Spleen (tissue), 11 donors: ENCODE measurements at regions not wholly inside any gene's neighbourhood (a gene's known extent, or its start where the extent isn't known, plus 50 kb on each side); places are given as distances from the start of the nearest gene placed in this dataset.

Experiments used
- DNase-seq: peaks from one replicate; pipeline ENCODE4 v3.0.0-alpha.2; 2020
- H3K27ac ChIP-seq, 8 donors: fragments of 200-600 bp; sonication (generic) in 7 of 8; 1 replicate in 4 of 8; 2 replicates in 4 of 8; pipeline versions ENCODE4 v1.5.0 to v1.8.0; 2016 to 2021; ENCODE audit warnings: inconsistent platforms in 4 of 8, mild to moderate bottlenecking in 4 of 8, moderate library complexity in 1 of 8
- H3K27me3 ChIP-seq, 7 donors: fragments of 200-600 bp; sonication (generic) in 6 of 7; replicated peaks in 1 of 7; 1 replicate in 4 of 7; 2 replicates in 3 of 7; pipeline versions ENCODE4 v1.5.0 to v1.8.0; 2016 to 2021; ENCODE audit warnings: inconsistent platforms in 3 of 7, mild to moderate bottlenecking in 1 of 7
- H3K36me3 ChIP-seq, 6 donors: fragments of 200-600 bp; sonication (generic) in 5 of 6; 1 replicate in 4 of 6; 2 replicates in 2 of 6; pipeline versions ENCODE4 v1.5.0 to v1.8.0; 2016 to 2021; ENCODE audit warnings: inconsistent platforms in 2 of 6
- H3K4me1 ChIP-seq, 6 donors: fragments of 200-600 bp; sonication (generic) in 5 of 6; 1 replicate in 3 of 6; 2 replicates in 3 of 6; pipeline versions ENCODE4 v1.5.0 to v1.8.0; 2016 to 2021; ENCODE audit warnings: inconsistent platforms in 3 of 6
- H3K4me3 ChIP-seq, 8 donors: fragments of 200-600 bp; sonication (generic) in 7 of 8; 1 replicate in 4 of 8; 2 replicates in 4 of 8; pipeline versions ENCODE4 v1.5.0 to v1.8.0; 2016 to 2021; ENCODE audit warnings: inconsistent platforms in 4 of 8, mild to moderate bottlenecking in 4 of 8, moderate library complexity in 2 of 8
- H3K9me3 ChIP-seq, 8 donors: fragments of 200-600 bp; sonication (generic) in 7 of 8; 1 replicate in 4 of 8; 2 replicates in 4 of 8; pipeline versions ENCODE4 v1.5.0 to v1.8.0; 2016 to 2021; ENCODE audit warnings: inconsistent platforms in 4 of 8
- CTCF ChIP-seq, 11 experiments: fragments of 200-600 bp in 7 of 11; fragments of 450-650 bp in 4 of 11; sonication (generic) in 4 of 11; IDR thresholded peaks in 8 of 11; conservative IDR thresholded peaks in 3 of 11; 1 replicate in 7 of 11; 2 replicates in 4 of 11; pipeline versions ENCODE4 v1.4.0 to v1.8.0; 2016 to 2021; ENCODE audit warnings: antibody characterized with exemption in 11 of 11, inconsistent platforms in 4 of 11, mild to moderate bottlenecking in 1 of 11
- POLR2A ChIP-seq, 3 donors: fragments of 450-650 bp; IDR thresholded peaks; one replicate each; pipeline ENCODE4 v1.5.1; 2017; ENCODE audit warnings: antibody characterized with exemption in 3 of 3, mild to moderate bottlenecking in 1 of 3
- POLR2AphosphoS5 ChIP-seq, 3 donors: sonication (generic); formaldehyde crosslinking; IDR thresholded peaks; one replicate each; pipeline ENCODE4 v1.5.1; 2017; ENCODE audit warnings: antibody characterized with exemption in 3 of 3
- WGBS, 5 donors: extraction: QIAGEN DNeasy Blood & Tissue Kit in 3 of 5; methylation state at CpG; one replicate each; pipeline versions ENCODE4 v1.1.5 to v1.1.7; 2013 to 2018; 5-methylcytosine and 5-hydroxymethylcytosine counted together
- intact Hi-C: fragments of 100-400 bp; cut with DNase I; formaldehyde crosslinking; loops from one replicate; pipeline ENCODE4 v1.15.0; 2023; ENCODE audit warnings: low total_unique reads
- donor health status: healthy with polysubstance abuse.
- donor health status: DM: no; HTN: no; CAD: no; lungs with moderate emphysema.
- donor health status: DM: no; HTN: no; CAD: no.
- donor health status: Bipolar disorder and iron deficiency.
- donor health status: healthy.
- donor health status: DM: no; HTN: no; CAD: no.
- donor health status: DM: yes; HTN: yes; CAD: no.

- H3K27ac ChIP-seq: peak overlapping the region in 2 of 8 donors; percentile 12 to 16
- H3K27me3 ChIP-seq: no peaks in the 10 kb centered on the region
- WGBS, 5 donors: 69 to 84% (median 77%) methylated on average over 3 of the region's 3 CpGs
- H3K4me3 ChIP-seq: no peak overlapping the region
- no peak for TF ChIP-seq POLR2A (IDR thresholded peaks at IDR 0.05)
- no peak for TF ChIP-seq CTCF (IDR thresholded peaks at IDR 0.05 in 8 of 11, conservative IDR thresholded peaks at IDR 0.05 in 3 of 11)
- TF ChIP-seq POLR2AphosphoS5 (IDR thresholded peaks at IDR 0.05): no peak
- H3K4me1 ChIP-seq: peaks cover 0 to 22% (median 8%) of the 10 kb centered on the region in 6 donors
- H3K9me3 ChIP-seq: no peaks in the 10 kb centered on the region
- intact Hi-C loops: no loop called here
- DNase-seq: no peak
- no peaks in the 10 kb centered on the region for H3K36me3 ChIP-seq
Observed at GRCh38 chr21:15119486-15119885, 54.7 kb upstream of the NRIP1 start.

GRCh38 chr21:15121097-15121654 lies 56.4 kb upstream of the NRIP1 start:
- Histone ChIP-seq H3K27ac (peak overlapping the region; percentile 48 to 77 (median 63)), H3K9me3 (no peaks in the 10 kb centered on the region), H3K4me1 (peaks cover 0 to 22% (median 8%) of the 10 kb centered on the region in 6 donors), H3K4me3 (no peak overlapping the region), H3K27me3 (no peaks in the 10 kb centered on the region), H3K36me3 (no peaks in the 10 kb centered on the region)
- WGBS, 5 donors: 65 to 89% (median 77%) methylated on average over 5 of the region's 5 CpGs
- no peak for DNase-seq
- no peak for TF ChIP-seq POLR2AphosphoS5 (IDR thresholded peaks at IDR 0.05)
- TF ChIP-seq CTCF (IDR thresholded peaks at IDR 0.05 in 8 of 11, conservative IDR thresholded peaks at IDR 0.05 in 3 of 11): no peak
- no peak for TF ChIP-seq POLR2A (IDR thresholded peaks at IDR 0.05)
- intact Hi-C loops: no loop called here

- DNase-seq: no peak
- intact Hi-C loops: no loop called here
- WGBS, 5 donors: 35 to 80% (median 50%) methylated on average over 3 of the region's 3 CpGs
- Histone ChIP-seq H3K36me3 (no peaks in the 10 kb centered on the region), H3K27ac (peak overlapping the region; percentile 48 to 77 (median 63)), H3K4me1 (peaks cover 0 to 22% (median 8%) of the 10 kb centered on the region in 6 donors), H3K9me3 (no peaks in the 10 kb centered on the region), H3K27me3 (no peaks in the 10 kb centered on the region), H3K4me3 (no peak overlapping the region)
- TF ChIP-seq POLR2AphosphoS5 (IDR thresholded peaks at IDR 0.05) (peak in 1 of 3 donors; percentile 76), CTCF (IDR thresholded peaks at IDR 0.05 in 8 of 11, conservative IDR thresholded peaks at IDR 0.05 in 3 of 11) (no peak)
Observed at GRCh38 chr21:15121655-15122120, 56.9 kb upstream of the NRIP1 start.

GRCh38 chr21:15122241-15122640 lies 57.4 kb upstream of the NRIP1 start:
- Histone ChIP-seq H3K4me1 (peaks cover 0 to 28% (median 8%) of the 10 kb centered on the region in 6 donors), H3K27me3 (no peaks in the 10 kb centered on the region), H3K27ac (peak overlapping the region in 7 of 8 donors; percentile 48 to 77 (median 63)), H3K36me3 (no peaks in the 10 kb centered on the region), H3K9me3 (no peaks in the 10 kb centered on the region), H3K4me3 (no peak overlapping the region)
- DNase-seq: no peak
- intact Hi-C loops: no loop called here
- TF ChIP-seq POLR2AphosphoS5 (IDR thresholded peaks at IDR 0.05) (no peak), CTCF (IDR thresholded peaks at IDR 0.05 in 8 of 11, conservative IDR thresholded peaks at IDR 0.05 in 3 of 11) (no peak), POLR2A (IDR thresholded peaks at IDR 0.05) (no peak)
- WGBS, 5 donors: 22 to 35% (median 29%) methylated on average over 4 of the region's 4 CpGs
